GM19455 (cell line): ENCODE measurements at regions not wholly inside any gene's neighbourhood (a gene's known extent, or its start where the extent isn't known, plus 50 kb on each side); places are given as distances from the start of the nearest gene placed in this dataset.
"Not testable (repeated sequence)": the region's sequence is repeated elsewhere in the genome, so short reads cannot be mapped to it uniquely, and the experiment has no call there.

ENCODE experiments used
- ATAC-seq: cut with Tn5 transposase; IDR thresholded peaks from one replicate; pipeline ENCODE4 v1.9.1; 2021; ENCODE audit not compliant: unreplicated experiment

GRCh38 chr22:25413620-25414019 lies 150.9 kb upstream of the GRK3 start:
- ATAC-seq = no peak

GRCh38 chr22:25415731-25416130 lies 148.7 kb upstream of the GRK3 start:
- ATAC-seq = not testable (repeated sequence)

GRCh38 chr22:25417826-25418225 lies 146.6 kb upstream of the GRK3 start:
- not testable (repeated sequence) for ATAC-seq

- ATAC-seq = no peak
Measured at GRCh38 chr22:25419247-25420113, 145.0 kb upstream of the GRK3 start.

DNA sequence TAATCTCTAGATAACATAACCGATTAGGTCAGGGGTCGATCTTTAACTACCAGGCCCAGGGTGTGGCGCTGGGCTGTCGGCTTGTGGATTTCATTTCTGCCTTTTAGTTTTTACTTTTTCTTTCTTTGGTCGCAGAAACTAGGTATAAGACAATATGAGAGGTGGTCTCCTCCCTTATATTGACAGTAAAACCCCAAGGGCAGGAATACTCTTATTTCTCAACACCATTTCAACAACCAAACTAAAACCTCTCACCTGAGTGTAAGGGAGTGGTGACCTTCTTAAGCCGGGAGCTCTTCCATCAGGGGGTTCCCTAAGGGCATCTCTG lies 144.4 kb upstream of the GRK3 start:
- ATAC-seq = not testable (repeated sequence)

DNA sequence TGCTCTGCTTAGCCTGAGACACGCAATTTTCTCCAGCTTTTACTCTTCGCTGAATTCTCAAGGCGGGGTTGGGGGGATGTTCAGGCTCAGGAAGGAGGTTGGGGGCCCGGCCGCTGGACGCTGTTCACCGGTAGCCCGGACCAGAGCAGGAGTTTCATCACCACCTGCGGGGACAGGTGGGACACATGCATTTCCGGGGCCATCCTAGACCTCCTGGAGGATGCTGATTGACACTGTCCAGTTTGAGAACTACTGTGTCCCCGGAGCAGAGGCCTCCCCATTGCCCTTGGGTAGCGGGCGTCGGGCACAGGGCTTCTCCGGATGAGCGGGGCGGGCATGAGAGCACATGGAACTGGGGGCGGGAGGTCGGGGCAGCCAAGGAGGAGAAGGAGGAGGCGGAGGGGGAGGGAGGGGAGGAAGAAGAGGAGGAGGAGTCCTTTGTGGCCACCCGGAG lies 144.0 kb upstream of the GRK3 start:
- ATAC-seq = no peak

- ATAC-seq = no peak
Measured at GRCh38 chr22:25420925-25421904, 143.3 kb upstream of the GRK3 start.

GRCh38 chr22:25426530-25427308 lies 137.8 kb upstream of the GRK3 start:
- not testable (repeated sequence) for ATAC-seq

DNA sequence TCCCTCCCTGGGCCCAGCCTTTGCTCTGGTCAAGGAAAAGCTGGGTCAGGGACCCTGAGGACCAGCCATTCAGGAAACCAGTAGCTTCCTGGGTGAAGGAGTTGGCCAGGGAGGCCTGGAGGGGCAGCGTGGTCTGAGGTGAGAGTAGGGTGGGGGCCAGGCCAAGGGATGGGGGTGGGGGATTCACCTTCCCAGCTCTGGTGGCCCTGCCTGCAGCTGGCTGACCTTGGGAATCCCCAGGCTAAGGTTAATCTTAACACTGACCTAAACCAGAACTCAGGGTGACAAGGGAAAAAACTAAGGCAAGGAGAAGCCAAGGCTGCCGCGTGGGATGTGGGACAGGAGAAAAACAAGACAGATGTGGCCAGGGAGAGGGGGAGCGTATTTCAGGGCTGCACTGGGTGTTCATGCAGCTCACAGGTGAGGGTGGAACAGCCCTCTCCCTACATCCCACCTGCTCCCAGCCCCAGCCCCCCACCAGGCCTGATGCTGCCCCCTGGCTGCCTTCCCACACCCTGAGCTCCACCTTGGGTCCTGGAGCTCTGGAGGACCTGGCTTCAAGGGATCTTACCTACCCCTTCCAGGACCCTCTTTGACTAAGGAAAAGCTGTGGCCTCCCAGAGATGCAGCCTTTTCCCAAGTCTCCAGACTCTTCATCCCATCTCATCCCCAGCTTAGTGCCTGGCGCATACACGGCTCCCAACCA lies 132.7 kb upstream of the GRK3 start:
- ATAC-seq = not testable (repeated sequence)

DNA sequence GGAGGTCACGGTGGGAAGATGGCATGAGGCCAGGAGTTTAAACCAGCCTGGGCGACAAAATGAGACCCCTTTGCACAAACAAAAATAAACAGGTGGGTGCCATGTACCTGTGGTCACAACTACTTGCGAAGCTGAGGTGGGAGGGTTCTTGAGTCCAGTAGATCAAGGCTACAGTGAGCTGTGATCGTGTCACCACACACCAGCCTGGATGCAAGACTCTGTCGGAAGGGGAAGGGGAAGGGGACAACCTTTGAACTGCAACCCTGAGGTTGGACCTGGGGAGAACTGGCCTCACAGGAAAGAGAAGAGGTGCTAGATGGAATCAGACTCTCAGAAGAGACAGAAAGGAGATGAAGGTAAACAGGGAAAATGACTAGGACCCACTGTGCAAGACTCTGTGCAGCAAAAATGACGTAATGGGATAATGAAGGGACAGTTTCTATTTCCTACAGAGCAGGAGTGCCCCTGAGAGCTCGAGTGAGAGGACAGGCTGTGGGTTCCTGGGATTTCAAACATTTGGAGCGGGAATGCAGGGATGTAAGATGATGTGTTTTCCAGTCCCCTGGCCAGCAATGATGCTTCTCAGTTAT lies 131.0 kb upstream of the GRK3 start:
- ATAC-seq = not testable (repeated sequence)

DNA sequence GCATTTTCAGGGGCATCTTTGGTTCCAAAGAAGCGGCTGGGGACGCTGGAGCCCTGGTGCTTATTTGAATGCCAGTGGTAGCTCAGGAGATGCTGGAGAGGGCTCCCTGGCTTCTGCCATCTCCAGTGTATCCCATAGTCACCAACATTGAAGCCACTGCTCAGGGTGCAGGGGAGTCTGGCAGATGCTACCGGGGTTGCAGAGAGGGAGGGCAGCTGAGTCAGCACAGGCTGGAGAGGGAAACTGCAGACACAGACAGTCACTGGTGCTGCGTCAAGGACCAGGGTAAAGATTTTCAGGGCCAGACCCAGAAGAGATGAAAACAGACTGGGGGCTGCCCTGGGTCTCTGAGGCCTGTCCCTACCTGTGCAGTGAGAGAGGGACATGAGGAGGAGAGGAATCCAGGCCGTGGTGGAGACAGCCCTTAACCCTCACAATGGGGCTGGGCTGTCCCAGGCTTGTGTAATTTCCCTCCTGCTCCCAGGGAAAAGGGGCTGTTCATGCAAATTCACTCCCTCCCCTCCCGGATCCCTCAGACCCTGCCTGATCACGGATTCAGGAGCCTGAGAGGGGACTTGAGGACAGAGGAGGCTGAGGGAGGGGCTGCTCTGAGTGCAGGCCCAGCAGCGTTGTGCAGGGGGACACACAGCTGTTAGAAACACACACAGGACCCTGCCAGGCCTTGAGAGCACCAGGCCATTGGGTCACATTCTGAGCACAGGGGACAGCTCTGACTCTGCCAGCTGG lies 126.9 kb upstream of the GRK3 start:
- ATAC-seq = no peak

- no peak for ATAC-seq
Measured at GRCh38 chr22:25447067-25447685, 117.3 kb upstream of the GRK3 start.

DNA sequence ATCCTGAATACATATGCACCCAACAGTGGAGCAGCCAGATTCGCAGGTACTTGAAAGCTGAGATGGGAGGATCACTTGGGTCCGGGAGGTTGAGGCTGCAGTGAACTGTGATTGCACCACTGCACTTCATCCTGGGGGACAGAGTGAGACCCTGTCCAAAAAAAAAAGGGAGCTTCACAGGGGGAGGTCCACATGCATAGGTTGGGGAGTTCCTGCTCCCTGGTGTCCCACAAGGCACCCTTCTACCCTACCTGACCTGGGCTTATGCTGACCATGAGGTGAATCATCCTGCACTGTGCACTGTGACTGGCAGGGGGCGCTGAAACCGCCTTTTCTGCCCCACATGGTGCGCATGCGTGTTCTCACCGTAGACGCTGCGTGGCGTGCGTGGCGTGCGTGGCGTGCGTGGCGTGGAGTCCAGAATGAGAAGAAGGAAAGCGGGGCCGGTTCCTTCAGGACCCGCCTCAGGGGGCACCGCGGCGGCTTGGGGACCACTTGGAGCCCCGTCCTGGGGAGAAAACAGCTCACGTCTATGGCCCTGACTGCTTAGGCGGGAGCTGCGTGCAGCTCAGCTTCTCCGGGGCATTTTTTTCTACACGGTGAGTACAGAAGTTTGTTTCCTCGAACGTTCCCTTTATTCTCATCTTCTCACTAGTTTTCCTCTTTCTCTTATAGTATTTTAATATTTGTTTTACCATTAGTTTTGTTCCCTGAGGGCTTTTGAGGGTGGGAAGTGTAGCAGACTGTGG lies 116.6 kb upstream of the GRK3 start:
- peak; percentile 68 for ATAC-seq

DNA sequence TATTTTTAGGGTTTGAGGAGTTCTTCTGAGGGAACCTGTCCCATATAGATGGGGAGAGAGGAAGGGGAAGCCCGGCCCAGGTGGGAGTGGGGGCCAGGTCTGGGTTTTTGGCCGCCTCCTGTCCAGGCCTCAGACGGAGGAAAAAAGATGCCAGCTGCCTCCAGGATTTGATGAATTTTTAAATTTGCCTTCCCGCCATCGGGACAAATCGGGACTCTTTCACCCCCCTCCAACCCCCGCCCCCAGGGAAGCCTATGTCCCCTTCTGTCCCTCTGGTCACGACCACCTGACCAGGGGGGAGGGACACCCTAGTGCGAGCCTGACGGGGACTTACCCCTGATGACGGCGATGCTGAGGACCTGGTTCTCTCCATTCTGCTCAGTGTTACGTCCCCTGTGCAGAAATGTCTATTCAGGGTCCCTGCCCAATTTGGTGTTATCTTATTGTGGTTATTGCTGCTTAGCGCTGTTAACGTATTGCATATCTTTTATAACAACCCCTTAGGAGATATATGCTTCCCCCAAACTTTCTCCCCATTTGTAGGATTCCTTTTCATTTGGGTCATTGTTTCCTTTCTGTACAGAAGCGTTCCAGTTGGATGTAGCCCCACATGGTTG lies 115.9 kb upstream of the GRK3 start:
- no peak for ATAC-seq

- ATAC-seq = no peak
Measured at GRCh38 chr22:25449781-25450317, 114.6 kb upstream of the GRK3 start.

DNA sequence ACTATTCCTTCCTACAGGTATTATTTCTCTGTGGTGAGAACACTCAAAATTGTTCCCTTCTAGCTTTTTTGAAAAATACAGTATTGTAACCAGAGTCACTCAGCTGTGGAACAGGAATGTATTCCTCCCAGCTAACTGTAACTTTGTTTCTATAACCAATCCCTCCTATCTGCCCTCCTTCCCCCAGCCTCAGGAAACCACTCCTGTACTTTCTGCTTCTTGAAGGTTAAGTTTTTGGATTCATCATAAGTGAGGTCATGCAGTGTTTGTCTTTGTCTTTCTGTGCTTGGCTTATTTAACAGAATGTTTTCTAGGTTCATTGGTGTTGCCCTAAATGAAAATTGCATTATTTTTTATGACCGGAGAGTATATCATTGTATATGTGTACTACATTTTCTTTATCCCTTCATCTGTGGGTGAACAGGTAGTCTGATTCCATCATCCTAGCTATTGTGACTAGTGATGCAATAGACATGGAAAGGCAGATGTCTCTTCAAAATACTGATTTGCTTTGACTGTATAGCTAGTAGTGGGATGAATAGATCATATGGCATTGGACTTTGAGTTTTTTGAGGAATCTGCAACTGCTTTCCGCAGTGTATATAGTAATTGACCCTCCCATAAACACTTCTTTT lies 112.9 kb upstream of the GRK3 start:
- ATAC-seq = no peak

- ATAC-seq = no peak
Measured at GRCh38 chr22:25452116-25452700, 112.3 kb upstream of the GRK3 start.
